GM18858 (cell line): ENCODE measurements at regions not wholly inside any gene's neighbourhood (a gene's known extent, or its start where the extent isn't known, plus 50 kb on each side); places are given as distances from the start of the nearest gene placed in this dataset.
A peak's percentile ranks its signal among the peaks of the same experiment; 100 is the strongest.
"Not testable (repeated sequence)": the region's sequence is repeated elsewhere in the genome, so short reads cannot be mapped to it uniquely, and the experiment has no call there.

Experiments
- ATAC-seq: cut with Tn5 transposase; IDR thresholded peaks from one replicate; pipeline ENCODE4 v1.9.1; 2021; ENCODE audit not compliant: unreplicated experiment

GRCh38 chr1:83274656-83275055 lies 724.3 kb downstream of the TTLL7 start:
- not testable (repeated sequence) for ATAC-seq

GRCh38 chr1:83272484-83272883 lies 726.4 kb downstream of the TTLL7 start:
- not testable (repeated sequence) for ATAC-seq

DNA sequence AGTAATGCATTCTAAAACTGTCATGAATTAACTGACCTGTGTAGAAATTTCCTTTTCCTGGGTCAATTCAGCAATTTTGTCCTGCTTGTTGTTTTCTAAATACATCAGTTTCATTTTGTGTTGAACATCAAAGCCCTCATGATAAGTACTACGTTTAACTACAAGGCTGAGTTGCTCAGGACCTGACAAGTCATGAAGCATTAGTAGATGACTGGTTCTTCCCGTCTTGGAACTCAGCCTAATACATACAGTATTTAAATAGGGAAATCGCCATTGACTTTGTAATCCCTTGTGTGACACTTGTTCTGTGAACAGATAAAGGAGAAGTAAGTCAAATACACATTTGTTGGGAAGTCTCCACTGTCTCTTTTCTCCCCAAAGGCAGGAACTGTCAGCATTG lies 727.1 kb downstream of the TTLL7 start:
- not testable (repeated sequence) for ATAC-seq

DNA sequence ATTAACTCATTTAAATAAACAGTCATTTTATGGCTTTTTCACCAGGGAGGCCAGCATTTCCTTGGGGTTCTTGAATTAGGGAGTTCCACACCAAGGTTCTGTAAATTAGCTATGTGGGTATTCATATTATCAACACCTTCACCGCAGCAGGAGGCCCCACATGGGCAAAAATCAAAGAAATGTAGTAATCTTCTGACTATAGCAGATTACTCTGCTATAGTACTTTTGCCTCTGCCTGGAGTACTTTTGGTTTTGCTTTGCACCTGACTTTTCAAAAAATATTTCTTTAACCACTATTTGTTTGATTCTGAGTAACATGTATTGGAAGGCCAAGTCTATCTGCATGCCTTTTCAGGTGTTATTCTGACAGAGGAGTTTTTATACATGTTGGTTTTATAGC lies 728.1 kb downstream of the TTLL7 start:
- peak; percentile 68 for ATAC-seq

DNA sequence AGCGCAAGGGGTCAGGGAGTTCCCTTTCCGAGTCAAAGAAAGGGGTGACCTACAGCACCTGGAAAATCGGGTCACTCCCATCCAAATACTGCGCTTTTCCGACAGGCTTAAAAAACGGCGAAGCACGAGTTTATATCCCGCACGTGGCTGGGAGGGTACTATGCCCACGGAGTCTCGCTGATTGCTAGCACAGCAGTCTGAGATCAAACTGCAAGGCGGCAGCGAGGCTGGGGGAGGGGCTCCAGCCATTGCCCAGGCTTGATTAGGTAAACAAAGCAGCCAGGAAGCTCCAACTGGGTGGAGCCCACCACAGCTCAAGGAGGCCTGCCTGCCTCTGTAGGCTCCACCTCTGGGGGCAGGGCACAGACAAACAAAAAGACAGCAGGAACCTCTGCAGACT lies 735.1 kb downstream of the TTLL7 start:
- not testable (repeated sequence) for ATAC-seq

DNA sequence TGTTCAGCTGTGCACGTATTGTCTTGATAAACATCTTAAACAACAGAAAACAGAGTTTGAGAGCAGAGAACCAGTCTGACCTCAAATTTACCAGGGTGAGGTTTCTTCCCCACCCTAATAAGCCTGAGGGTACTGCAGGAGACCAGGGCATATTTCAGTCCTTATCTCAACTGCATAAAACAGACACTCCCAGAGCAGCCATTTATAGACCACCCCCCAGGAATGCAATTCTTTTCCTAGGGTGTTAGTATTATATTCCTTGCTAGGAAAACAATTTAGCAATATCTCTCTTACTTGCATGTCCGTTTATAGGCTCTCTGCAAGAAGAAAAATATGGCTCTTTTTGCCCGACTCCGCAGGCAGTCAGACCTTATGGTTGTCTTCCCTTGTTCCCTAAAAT lies 747.2 kb downstream of the TTLL7 start:
- not testable (repeated sequence) for ATAC-seq

DNA sequence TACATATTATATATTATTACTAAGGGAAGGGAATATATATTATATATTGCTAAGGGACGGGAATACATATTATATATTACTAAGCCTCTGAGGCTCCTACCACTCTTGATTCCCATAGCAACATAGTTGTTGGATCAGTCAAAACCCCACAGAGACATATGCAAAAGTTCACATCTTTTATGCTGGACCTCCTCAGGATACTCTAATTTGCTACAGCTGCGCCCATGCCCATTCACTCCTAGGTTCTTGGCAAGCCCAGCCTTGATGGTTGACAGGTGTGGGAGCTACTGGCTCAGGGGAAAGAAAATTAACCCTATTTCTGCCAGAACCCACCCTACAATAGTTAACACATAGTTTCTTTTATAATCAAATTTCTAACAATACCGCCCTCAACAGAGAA lies 752.2 kb downstream of the TTLL7 start:
- ATAC-seq, result not testable (repeated sequence)

GRCh38 chr1:83244832-83245231 lies 754.1 kb downstream of the TTLL7 start:
- not testable (repeated sequence) for ATAC-seq

GRCh38 chr1:83239568-83239967 lies 759.4 kb downstream of the TTLL7 start:
- not testable (repeated sequence) for ATAC-seq

- ATAC-seq, result not testable (repeated sequence)
Measured at GRCh38 chr1:83238654-83239053, 760.3 kb downstream of the TTLL7 start.

- ATAC-seq, result not testable (repeated sequence)
Measured at GRCh38 chr1:83219788-83220187, 779.1 kb downstream of the TTLL7 start.

GRCh38 chr1:83218036-83218716 lies 780.8 kb downstream of the TTLL7 start:
- ATAC-seq, result not testable (repeated sequence)

DNA sequence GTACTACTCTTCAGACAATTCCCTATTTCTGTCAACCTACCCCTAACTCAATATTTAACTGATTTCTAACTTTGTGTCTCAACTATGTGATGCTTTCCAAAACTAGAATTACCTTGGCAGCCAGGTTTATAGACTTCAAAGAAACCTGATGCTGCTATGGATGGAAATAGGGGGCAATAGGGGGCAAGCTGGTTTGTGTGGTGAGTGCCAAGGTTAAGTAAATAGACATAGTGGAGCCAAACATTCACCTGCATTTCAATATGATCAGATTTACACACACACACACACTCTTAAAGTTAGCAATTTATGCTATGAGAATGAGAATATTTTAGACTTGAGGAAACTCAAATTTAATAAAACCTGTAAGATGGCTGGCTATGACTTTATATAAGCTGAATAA lies 784.6 kb downstream of the TTLL7 start:
- ATAC-seq, result not testable (repeated sequence)

- not testable (repeated sequence) for ATAC-seq
Measured at GRCh38 chr1:83213648-83214047, 785.3 kb downstream of the TTLL7 start.

DNA sequence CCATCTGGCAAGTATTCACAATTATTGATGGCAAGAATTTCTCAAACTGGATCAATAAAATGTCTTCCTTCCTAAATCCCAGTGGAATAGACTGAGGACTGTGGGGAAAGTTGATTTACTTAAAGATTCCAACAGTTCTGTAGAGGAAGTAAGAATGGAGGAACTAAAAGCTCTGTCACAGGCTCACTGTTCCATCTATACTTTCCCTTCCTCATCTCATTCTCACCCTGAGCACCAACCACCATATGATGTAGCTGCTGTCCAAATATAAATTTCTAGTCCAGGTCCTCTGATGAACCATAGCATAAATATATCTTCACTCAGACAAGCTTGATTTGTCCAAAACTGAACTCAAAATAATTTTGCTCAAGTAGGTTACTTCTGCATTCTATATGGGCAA lies 786.9 kb downstream of the TTLL7 start:
- not testable (repeated sequence) for ATAC-seq

DNA sequence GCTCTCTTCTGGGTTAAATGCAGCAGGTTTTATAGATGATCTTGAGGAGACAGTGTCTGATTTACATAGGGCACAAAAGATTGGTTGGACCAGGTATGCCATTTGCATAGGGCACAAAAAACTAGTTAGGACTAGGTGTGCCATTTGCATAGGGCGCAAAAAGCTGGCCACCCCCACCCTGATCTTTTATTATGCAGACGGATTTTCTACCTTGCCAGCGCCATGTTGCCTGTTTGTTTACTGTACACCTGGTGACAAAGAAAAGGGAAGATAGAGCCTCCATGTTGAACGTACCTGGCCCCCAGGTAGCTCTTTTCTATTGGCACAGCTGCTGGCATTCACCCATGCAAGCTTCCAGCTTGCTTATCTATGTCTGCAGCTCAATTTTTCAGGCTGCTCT lies 790.4 kb downstream of the TTLL7 start:
- ATAC-seq, result not testable (repeated sequence)

DNA sequence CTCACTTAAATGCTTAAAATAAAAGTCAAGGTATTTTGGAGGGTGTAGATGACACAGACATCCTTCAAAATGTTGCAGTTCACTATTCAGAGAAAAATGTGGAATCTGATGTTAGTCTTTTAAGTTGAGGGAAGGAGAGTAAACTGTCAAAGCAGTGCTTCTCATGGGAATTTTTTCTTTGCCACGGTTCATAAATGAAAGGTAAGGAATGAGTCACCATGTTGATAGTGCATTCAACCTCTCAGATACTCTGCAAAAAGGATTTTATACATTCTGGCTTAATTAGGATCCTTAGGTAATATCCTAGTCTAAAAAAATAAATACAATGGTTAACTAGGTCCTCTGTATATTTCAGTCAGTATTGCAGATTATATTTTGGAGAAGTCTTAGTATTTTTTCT lies 804.3 kb downstream of the TTLL7 start:
- ATAC-seq, result not testable (repeated sequence)

GRCh38 chr1:83182033-83182728 lies 816.8 kb downstream of the TTLL7 start:
- not testable (repeated sequence) for ATAC-seq

DNA sequence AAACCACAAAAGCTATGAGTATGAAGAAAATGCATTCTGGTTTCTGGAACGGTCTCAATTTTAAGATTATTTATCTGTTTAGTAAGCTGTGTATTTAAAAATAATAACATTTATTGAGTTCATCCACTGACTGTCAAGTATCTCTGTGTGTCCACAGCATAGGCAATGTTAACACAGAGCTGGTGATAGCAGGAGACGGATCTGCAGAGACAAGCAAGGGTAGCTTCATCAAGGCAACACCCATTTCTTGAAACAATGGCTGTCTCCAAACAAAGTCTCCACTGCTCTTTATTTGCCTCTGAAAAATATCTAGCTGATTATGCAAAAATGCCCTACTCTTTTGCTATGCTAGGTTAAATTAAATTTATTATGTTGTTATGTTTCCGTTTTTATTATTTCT lies 818.3 kb downstream of the TTLL7 start:
- not testable (repeated sequence) for ATAC-seq

DNA sequence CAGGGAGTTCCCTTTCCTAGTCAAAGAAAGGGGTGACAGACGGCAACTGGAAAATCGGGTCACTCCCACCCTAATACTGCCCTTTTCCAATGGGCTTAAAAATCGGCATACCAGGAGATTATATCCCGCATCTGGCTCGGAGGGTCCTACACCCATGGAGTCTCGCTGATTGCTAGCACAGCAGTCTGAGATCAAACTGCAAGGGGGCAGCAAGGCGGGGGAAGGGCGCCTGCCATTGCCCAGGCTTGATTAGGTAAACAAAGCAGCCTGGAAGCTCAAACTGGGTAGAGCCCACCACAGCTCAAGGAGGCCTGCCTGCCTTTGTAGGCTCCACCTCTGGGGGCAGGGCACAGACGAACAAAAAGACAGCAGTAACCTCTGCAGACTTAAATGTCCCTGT lies 831.3 kb downstream of the TTLL7 start:
- ATAC-seq, result not testable (repeated sequence)

GRCh38 chr1:83163879-83164475 lies 835.0 kb downstream of the TTLL7 start:
- not testable (repeated sequence) for ATAC-seq

DNA sequence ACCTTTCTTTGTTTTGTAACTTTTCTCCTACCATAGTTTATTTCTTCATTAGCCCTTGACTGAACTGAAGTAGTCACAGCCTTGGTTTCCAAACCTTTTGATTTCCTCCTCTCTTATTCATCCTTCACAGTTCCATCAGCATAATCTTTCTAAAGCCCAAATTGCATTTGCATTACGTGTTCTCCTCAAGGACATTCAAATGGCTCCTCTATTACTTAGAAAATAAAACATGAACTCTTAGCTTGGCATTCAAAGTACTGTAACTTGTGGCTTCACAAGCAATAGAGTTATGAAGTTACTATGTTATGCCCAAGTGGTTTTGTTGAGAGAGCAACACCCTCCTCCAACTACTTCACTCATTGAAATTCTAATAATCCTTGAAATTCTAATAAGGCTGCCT lies 840.0 kb downstream of the TTLL7 start:
- ATAC-seq, result not testable (repeated sequence)
